Transverse colon (tissue), 4 donors: ENCODE measurements at regions not wholly inside any gene's neighbourhood (a gene's known extent, or its start where the extent isn't known, plus 50 kb on each side); places are given as distances from the start of the nearest gene placed in this dataset.

ENCODE experiments used
- DNase-seq: peaks from one replicate; pipeline ENCODE4 v3.0.0-alpha.2; 2019
- H3K27ac ChIP-seq, 4 donors: fragments of 200-600 bp; sonication (generic); 2 replicates each; pipeline ENCODE4 v1.5.1; 2016 to 2018; ENCODE audit warnings: inconsistent platforms in 4 of 4
- H3K27me3 ChIP-seq: fragments of 200-600 bp; sonication (generic); 2 replicates; pipeline ENCODE4 v1.5.1; 2017; ENCODE audit warnings: inconsistent platforms
- H3K36me3 ChIP-seq, 4 donors: fragments of 200-600 bp; sonication (generic); 2 replicates each; pipeline ENCODE4 v1.5.1; 2017 to 2019; ENCODE audit warnings: inconsistent platforms in 4 of 4
- H3K4me1 ChIP-seq, 4 donors: fragments of 200-600 bp; sonication (generic); 2 replicates each; pipeline ENCODE4 v1.5.1; 2017 to 2020; ENCODE audit warnings: inconsistent platforms in 4 of 4
- H3K4me3 ChIP-seq, 4 donors: fragments of 200-600 bp; sonication (generic); 1 replicate in 1 of 4; 2 replicates in 3 of 4; pipeline versions ENCODE4 v1.5.1 to v1.6.1; 2017 to 2019; ENCODE audit warnings: inconsistent platforms in 4 of 4
- H3K9me3 ChIP-seq, 2 donors: fragments of 200-600 bp; sonication (generic); 2 replicates each; pipeline ENCODE4 v1.5.1; 2017 to 2019; ENCODE audit warnings: inconsistent platforms in 2 of 2
- CTCF ChIP-seq, 5 experiments: fragments of 200-600 bp in 3 of 5; fragments of 450-650 bp in 2 of 5; sonication (generic) in 3 of 5; IDR thresholded peaks; 1 replicate in 2 of 5; 2 replicates in 3 of 5; pipeline ENCODE4 v1.5.1; 2016 to 2017; ENCODE audit warnings: antibody characterized with exemption in 5 of 5, inconsistent platforms in 3 of 5, mild to moderate bottlenecking in 2 of 5, moderate library complexity in 1 of 5
- EP300 ChIP-seq: sonication (generic); formaldehyde crosslinking; IDR thresholded peaks from one replicate; pipeline ENCODE4 v1.6.1; 2017; ENCODE audit warnings: antibody characterized with exemption, low read depth
- POLR2A ChIP-seq: fragments of 450-650 bp; IDR thresholded peaks from one replicate; pipeline ENCODE4 v1.6.1; 2016; ENCODE audit warnings: antibody characterized with exemption, mild to moderate bottlenecking, moderate library complexity
- POLR2AphosphoS5 ChIP-seq, 3 donors: sonication (generic); formaldehyde crosslinking; IDR thresholded peaks; one replicate each; pipeline ENCODE4 v1.6.1; 2016; ENCODE audit warnings: antibody characterized with exemption in 3 of 3
- WGBS, 2 donors: methylation state at CpG; one replicate each; pipeline ENCODE4 v1.1.5; 2018; ENCODE audit warnings: low coverage in 1 of 2; 5-methylcytosine and 5-hydroxymethylcytosine counted together
- in situ Hi-C, 4 donors: fragments of 200-750 bp; cut with MboI; loops; one replicate each; pipeline versions ENCODE4 v1.15.0 to v1.15.1; 2017; ENCODE audit warnings: low sequenced_read_pairs in 3 of 4, low pct_ligation_motif_present in 1 of 4, low pct_unique_long_range_greater_than_20kb in 1 of 4
- intact Hi-C: fragments of 100-400 bp; cut with DNase I; formaldehyde crosslinking; loops from one replicate; pipeline ENCODE4 v1.15.1; 2023; ENCODE audit warnings: low total_unique reads

GRCh38 chr18:70649683-70650082 lies 360.8 kb downstream of the SOCS6 start:
- Histone ChIP-seq H3K4me1 (no peaks in the 10 kb centered on the region), H3K27ac (no peak overlapping the region), H3K9me3 (no peaks in the 10 kb centered on the region), H3K27me3 (no peaks in the 10 kb centered on the region), H3K4me3 (no peak overlapping the region), H3K36me3 (no peaks in the 10 kb centered on the region)
- 91 to 100% methylated on average over 2 to 7 of the region's 7 CpGs for WGBS, 2 donors
- intact Hi-C loops, result no loop called here
- no peak for TF ChIP-seq POLR2AphosphoS5 (IDR thresholded peaks at IDR 0.05)
- TF ChIP-seq EP300, result no peak
- TF ChIP-seq POLR2A, result no peak
- TF ChIP-seq CTCF (IDR thresholded peaks at IDR 0.05), result no peak
- in situ Hi-C loops, result no loop called here
- DNase-seq, result no peak

- H3K36me3 ChIP-seq, result no peaks in the 10 kb centered on the region
- WGBS, 2 donors, result 69 to 71% methylated on average over 5 of the region's 5 CpGs
These were observed 357.1 kb downstream of the SOCS6 start for GRCh38 chr18:70645971-70646370.

GRCh38 chr18:70643812-70644211 lies 355.0 kb downstream of the SOCS6 start:
- Histone ChIP-seq H3K9me3 (no peaks in the 10 kb centered on the region), H3K36me3 (no peaks in the 10 kb centered on the region), H3K4me3 (no peak overlapping the region), H3K27me3 (no peaks in the 10 kb centered on the region), H3K27ac (no peak overlapping the region), H3K4me1 (no peaks in the 10 kb centered on the region)
- in situ Hi-C loops, result no loop called here
- no peak for DNase-seq
- WGBS, 2 donors, result 29 to 83% methylated on average over 1 of the region's 1 CpG
- TF ChIP-seq CTCF (IDR thresholded peaks at IDR 0.05) (no peak), POLR2A (no peak), POLR2AphosphoS5 (IDR thresholded peaks at IDR 0.05) (no peak)
- intact Hi-C loops, result no loop called here

More at GRCh38 chr18:70645971-70646370, 357.1 kb downstream of the SOCS6 start:
- no peaks in the 10 kb centered on the region for H3K27me3 ChIP-seq
- in situ Hi-C loops, result no loop called here
- DNase-seq, result no peak
- intact Hi-C loops, result no loop called here
- TF ChIP-seq POLR2A (no peak), POLR2AphosphoS5 (IDR thresholded peaks at IDR 0.05) (no peak), EP300 (no peak), CTCF (IDR thresholded peaks at IDR 0.05) (no peak)
- no peaks in the 10 kb centered on the region for H3K4me1 ChIP-seq
- H3K9me3 ChIP-seq, result no peaks in the 10 kb centered on the region
- H3K4me3 ChIP-seq, result no peak overlapping the region
- no peak overlapping the region for H3K27ac ChIP-seq

GRCh38 chr18:70641156-70641775 lies 352.4 kb downstream of the SOCS6 start:
- 52 to 64% methylated on average over 2 to 6 of the region's 6 CpGs for WGBS, 2 donors
- no peak overlapping the region for H3K4me3 ChIP-seq
- no peaks in the 10 kb centered on the region for H3K9me3 ChIP-seq
- in situ Hi-C loops, result no loop called here
- intact Hi-C loops, result no loop called here
- no peak for DNase-seq
- H3K4me1 ChIP-seq, result no peaks in the 10 kb centered on the region
- H3K36me3 ChIP-seq, result no peaks in the 10 kb centered on the region
- TF ChIP-seq POLR2A, result no peak
- no peak overlapping the region for H3K27ac ChIP-seq
- H3K27me3 ChIP-seq, result no peaks in the 10 kb centered on the region

- DNase-seq, result no peak
- H3K27me3 ChIP-seq, result no peaks in the 10 kb centered on the region
- intact Hi-C loops (no loop called here), in situ Hi-C loops (no loop called here)
- H3K4me3 ChIP-seq, result no peak overlapping the region
- TF ChIP-seq POLR2AphosphoS5 (IDR thresholded peaks at IDR 0.05) (no peak), CTCF (IDR thresholded peaks at IDR 0.05) (no peak), EP300 (no peak), POLR2A (no peak)
- no peaks in the 10 kb centered on the region for H3K36me3 ChIP-seq
- 60 to 62% methylated on average over 2 of the region's 2 CpGs for WGBS, 2 donors
- H3K9me3 ChIP-seq, result no peaks in the 10 kb centered on the region
- H3K27ac ChIP-seq, result no peak overlapping the region
- H3K4me1 ChIP-seq, result no peaks in the 10 kb centered on the region
These were observed 351.6 kb downstream of the SOCS6 start for GRCh38 chr18:70640336-70640887.
